ENCODE measurements at regions not wholly inside any gene's neighbourhood (a gene's known extent, or its start where the extent isn't known, plus 50 kb on each side); places are given as distances from the start of the nearest gene placed in this dataset.
"Not testable (repeated sequence)": the region's sequence is repeated elsewhere in the genome, so short reads cannot be mapped to it uniquely, and the experiment has no call there.

GRCh38 chrX:46328133-46328532, 217.1 kb downstream of the ZNF674 start:
- no peak overlapping the region for H3K4me3 ChIP-seq (ENCODE audit: low read depth, low read length)
- TF ChIP-seq MYC (IDR thresholded peaks at IDR 0.05; ENCODE audit: low read depth, low read length) (no peak), MAX (IDR thresholded peaks at IDR 0.05; ENCODE audit: low read depth, low read length) (no peak), POLR2A (IDR thresholded peaks at IDR 0.05; ENCODE audit: extremely low read depth, insufficient read length) (no peak), CTCF (IDR thresholded peaks at IDR 0.05; ENCODE audit: low read depth, low read length) (no peak)
- no peak for DNase-seq (ENCODE audit: low read depth)

- no peak for TF ChIP-seq CTCF (IDR thresholded peaks at IDR 0.05; ENCODE audit: low read depth, low read length)
- no peak for TF ChIP-seq MYC (IDR thresholded peaks at IDR 0.05; ENCODE audit: low read depth, low read length)
- no peak for TF ChIP-seq POLR2A (IDR thresholded peaks at IDR 0.05; ENCODE audit: extremely low read depth, insufficient read length)
- no peak for TF ChIP-seq MAX (IDR thresholded peaks at IDR 0.05; ENCODE audit: low read depth, low read length)
- H3K4me3 ChIP-seq (ENCODE audit: low read depth, low read length) = no peak overlapping the region
- no peak for DNase-seq (ENCODE audit: low read depth)
Measured at GRCh38 chrX:46327566-46328115, 217.6 kb downstream of the ZNF674 start.

GRCh38 chrX:46326161-46326560, 219.1 kb downstream of the ZNF674 start:
- H3K4me3 ChIP-seq (ENCODE audit: low read depth, low read length) = no peak overlapping the region
- TF ChIP-seq MYC (IDR thresholded peaks at IDR 0.05; ENCODE audit: low read depth, low read length) = no peak
- no peak for TF ChIP-seq CTCF (IDR thresholded peaks at IDR 0.05; ENCODE audit: low read depth, low read length)
- TF ChIP-seq MAX (IDR thresholded peaks at IDR 0.05; ENCODE audit: low read depth, low read length) = no peak
- no peak for TF ChIP-seq POLR2A (IDR thresholded peaks at IDR 0.05; ENCODE audit: extremely low read depth, insufficient read length)
- no peak for DNase-seq (ENCODE audit: low read depth)

GRCh38 chrX:46325312-46325877, 219.8 kb downstream of the ZNF674 start:
- no peak overlapping the region for H3K4me3 ChIP-seq (ENCODE audit: low read depth, low read length)
- TF ChIP-seq MAX (IDR thresholded peaks at IDR 0.05; ENCODE audit: low read depth, low read length) (no peak), MYC (IDR thresholded peaks at IDR 0.05; ENCODE audit: low read depth, low read length) (no peak), POLR2A (IDR thresholded peaks at IDR 0.05; ENCODE audit: extremely low read depth, insufficient read length) (no peak), CTCF (IDR thresholded peaks at IDR 0.05; ENCODE audit: low read depth, low read length) (no peak)
- no peak for DNase-seq (ENCODE audit: low read depth)

GRCh38 chrX:46324166-46324565, 221.1 kb downstream of the ZNF674 start:
- DNase-seq (ENCODE audit: low read depth) = no peak
- TF ChIP-seq MYC (IDR thresholded peaks at IDR 0.05; ENCODE audit: low read depth, low read length) (no peak), MAX (IDR thresholded peaks at IDR 0.05; ENCODE audit: low read depth, low read length) (no peak)

GRCh38 chrX:46322929-46323328, 222.3 kb downstream of the ZNF674 start:
- DNase-seq (ENCODE audit: low read depth); H3K4me3 ChIP-seq (ENCODE audit: low read depth, low read length): not testable (repeated sequence)

More at GRCh38 chrX:46324166-46324565, 221.1 kb downstream of the ZNF674 start:
- H3K4me3 ChIP-seq (ENCODE audit: low read depth, low read length) = no peak overlapping the region

- H3K4me3 ChIP-seq (ENCODE audit: low read depth, low read length) = no peak overlapping the region
- no peak for TF ChIP-seq MYC (IDR thresholded peaks at IDR 0.05; ENCODE audit: low read depth, low read length)
- TF ChIP-seq POLR2A (IDR thresholded peaks at IDR 0.05; ENCODE audit: extremely low read depth, insufficient read length) = no peak
- no peak for TF ChIP-seq MAX (IDR thresholded peaks at IDR 0.05; ENCODE audit: low read depth, low read length)
- TF ChIP-seq CTCF (IDR thresholded peaks at IDR 0.05; ENCODE audit: low read depth, low read length) = no peak
- DNase-seq (ENCODE audit: low read depth) = peak; percentile 4
Measured at GRCh38 chrX:46321676-46322075, 223.5 kb downstream of the ZNF674 start.

All from NB4 (cell line).